ENCODE measurements at regions not wholly inside any gene's neighbourhood (a gene's known extent, or its start where the extent isn't known, plus 50 kb on each side); places are given as distances from the start of the nearest gene placed in this dataset.

DNA sequence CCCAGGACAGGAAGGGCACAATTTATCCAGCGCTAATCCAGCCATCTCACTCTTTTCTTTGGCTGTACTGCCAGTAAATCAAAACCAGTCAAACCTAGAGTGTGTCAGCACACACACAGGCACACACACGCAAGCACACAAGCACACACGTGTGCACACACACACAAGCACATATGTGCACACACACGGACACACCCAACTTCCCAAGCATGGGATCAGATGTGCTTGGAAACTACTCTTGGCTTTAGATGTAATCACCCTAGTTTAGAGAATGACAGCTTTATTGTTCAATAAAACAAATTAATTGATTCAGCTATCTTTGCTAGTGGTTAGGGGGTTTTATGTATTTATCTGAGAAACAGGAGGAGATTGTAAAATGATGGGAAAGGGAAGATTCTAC lies 615.0 kb upstream of the MKI67 start:
- no peak for DNase-seq (ENCODE audit: low read depth, low spot score)

DNA sequence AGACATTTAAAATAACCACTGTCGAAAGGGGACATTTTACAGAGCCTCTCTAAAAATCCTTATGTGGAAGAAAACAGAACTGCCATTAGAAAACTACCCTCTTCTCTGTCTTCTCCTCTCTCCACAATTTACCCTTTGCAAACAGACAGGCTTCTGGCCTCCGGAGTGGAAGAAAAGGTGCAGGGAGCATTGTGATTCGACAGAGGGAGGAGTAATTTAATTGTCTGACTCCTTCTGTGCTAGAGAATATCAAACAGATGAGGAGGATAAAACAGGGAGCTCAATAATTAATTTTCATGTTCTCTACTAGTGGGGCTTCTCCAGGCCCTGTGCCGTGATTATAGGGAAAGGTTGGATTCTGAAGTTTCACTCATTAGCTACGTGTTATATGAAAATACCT lies 615.5 kb upstream of the MKI67 start:
- DNase-seq (ENCODE audit: low read depth, low spot score), result no peak

- DNase-seq (ENCODE audit: low read depth, low spot score), result no peak
These were observed 617.9 kb upstream of the MKI67 start for GRCh38 chr10:128744092-128744491.

DNA sequence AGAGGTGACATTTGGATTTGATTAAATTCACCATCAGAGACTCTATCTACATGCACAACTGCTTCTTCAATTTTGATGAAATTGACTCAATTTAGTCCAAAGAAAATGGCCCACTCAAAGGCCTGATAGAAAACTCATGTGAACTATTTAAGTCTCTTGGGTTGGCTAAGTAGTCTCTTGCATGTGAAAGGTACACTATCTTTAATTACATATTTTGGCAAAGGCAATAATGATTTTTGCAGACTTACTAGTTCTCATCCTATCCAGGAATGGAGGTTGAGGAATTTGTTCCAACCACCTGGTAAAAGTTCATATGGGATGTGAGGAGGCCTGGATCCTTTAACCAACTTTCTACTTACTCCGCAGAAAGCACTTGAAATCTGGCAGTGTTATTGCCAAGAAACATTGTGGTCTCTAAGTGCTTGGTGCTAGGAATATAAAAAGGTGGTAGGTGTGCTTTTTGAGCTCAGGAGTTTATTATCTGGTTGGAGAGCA lies 618.6 kb upstream of the MKI67 start:
- DNase-seq (ENCODE audit: low read depth, low spot score), result no peak

DNA sequence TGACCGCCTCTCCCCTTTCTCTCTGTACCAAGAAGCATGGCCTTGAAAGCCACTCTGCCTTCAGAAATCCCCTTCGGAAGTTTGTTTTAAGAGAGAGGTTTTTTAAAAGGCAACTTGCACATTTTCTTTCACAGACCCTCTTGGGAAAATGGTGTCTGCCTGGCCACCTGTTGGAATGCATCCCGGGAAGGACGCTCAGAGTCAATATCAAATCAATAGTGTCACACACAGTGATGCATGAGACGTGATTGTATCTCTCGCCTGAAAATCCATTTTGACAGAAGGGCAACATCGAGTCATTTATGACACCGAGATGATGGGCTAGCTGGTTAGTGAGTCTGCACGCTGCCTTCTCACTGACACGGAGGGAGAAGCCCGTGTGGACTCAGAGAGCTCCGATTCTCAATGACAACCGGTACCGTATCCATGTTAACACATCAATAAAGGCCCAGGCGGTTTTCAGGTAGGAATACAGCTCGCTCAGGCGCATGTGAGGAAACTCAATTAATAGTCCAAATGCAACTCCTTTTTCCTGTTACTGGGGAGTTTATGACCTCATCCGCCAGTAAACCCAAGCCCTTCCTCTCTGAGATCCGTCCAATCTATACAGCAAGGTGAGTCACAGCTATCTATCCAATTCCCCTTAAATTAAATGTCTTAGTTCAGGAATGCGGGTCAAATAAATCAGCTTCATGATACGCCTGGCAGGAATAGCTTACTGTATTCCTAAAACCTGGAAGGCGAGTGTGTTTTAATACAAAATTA lies 621.5 kb upstream of the MKI67 start:
- DNase-seq (ENCODE audit: low read depth, low spot score), result no peak

DNA sequence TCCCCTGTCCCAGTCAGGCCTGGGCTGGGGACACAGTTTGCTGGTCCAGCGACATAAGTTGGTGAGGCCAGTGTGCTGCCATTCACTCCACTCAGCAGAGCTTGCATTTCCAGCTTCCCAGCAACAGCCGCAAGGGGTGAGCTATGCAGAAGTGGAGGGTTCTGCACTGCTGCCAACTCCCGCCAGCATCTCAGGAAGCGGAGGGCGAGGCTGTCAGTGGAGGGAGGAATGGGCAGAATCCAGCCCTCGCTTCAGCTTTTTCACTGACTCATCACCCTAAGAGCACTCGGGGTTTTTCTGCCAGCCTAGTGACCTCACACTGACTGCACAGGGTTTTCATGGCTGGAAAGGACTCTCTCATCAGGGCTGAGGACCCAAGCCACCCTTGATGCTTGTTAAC lies 625.1 kb upstream of the MKI67 start:
- no peak for DNase-seq (ENCODE audit: low read depth, low spot score)

DNA sequence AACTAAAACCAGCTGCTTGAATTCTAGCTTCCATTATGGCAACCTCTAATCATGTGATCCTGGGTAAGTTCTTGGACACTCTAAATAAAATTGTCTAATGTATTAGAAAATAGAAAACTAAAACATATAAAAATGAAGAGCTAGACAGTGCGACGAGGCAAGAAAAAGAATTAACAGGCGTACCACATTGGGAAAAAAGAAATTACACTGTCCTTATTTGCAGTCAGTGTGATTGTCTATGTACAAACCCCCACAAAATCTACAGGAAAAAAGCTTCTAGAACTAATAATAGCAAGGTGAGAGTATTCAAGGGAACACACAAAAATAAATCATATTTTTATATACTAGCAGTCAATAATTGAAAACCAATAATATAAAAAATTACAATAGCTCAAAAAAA lies 625.6 kb upstream of the MKI67 start:
- no peak for DNase-seq (ENCODE audit: low read depth, low spot score)

DNA sequence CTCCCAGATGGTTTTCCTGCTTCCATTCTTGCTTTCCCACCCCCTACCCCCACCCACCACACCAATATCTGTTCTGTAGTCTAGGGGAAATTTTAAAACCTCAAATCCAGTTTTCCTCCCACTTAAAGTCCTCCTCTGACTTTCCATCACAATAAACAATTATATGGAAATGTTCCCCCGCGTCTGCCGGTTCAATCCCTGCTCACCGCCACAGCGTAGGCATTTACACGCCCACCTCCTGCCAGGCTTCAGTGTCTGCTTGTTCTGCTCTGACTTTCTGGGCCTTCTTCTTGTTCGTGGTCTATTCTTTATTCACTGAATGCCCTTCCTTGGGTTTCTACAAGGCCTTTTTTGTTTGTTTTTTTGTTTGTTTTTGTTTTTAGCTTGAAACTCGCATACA lies 633.0 kb upstream of the MKI67 start:
- no peak for DNase-seq (ENCODE audit: low read depth, low spot score)

- no peak for DNase-seq (ENCODE audit: low read depth, low spot score)
These were observed 637.4 kb upstream of the MKI67 start for GRCh38 chr10:128763588-128763987.

DNA sequence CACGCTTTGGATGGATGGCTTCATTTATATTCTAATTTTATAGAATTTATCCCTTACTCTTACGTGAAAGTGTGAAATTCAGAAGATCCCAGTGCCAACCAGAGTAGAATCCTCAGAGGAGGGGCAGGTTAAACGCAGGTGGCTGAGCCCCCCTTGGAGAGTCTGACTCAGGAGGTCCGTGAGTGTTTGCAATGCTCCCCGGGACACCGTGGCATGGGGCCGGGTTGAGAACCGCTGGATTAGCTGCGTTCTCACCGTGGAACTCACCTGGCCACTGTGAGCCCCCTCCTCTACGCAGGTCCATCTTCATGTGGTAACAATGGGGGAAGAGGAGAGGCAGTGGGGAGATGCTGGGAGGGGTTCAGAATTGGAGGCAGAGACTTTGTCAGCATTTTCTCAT lies 638.0 kb upstream of the MKI67 start:
- no peak for DNase-seq (ENCODE audit: low read depth, low spot score)

- no peak for DNase-seq (ENCODE audit: low read depth, low spot score)
These were observed 640.7 kb upstream of the MKI67 start for GRCh38 chr10:128766915-128767314.

DNA sequence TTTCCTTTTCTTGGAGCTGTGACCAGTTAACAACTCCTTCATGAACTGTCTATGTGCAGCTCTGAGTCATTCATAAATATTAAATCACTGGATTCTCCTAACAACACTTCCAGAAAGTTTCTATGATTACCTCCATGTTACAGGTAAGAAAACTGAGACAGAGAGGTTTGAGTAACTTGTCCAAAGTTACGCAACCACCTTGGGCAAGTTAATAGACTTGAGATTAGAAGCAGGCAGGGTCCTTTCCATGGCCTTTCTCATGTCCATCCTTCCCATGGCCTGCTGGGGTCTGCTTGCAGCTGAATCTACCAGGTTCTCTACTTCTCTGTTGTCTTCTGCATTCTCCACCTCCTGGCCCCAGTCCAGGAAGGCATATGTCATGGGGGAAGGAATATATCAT lies 648.8 kb upstream of the MKI67 start:
- no peak for DNase-seq (ENCODE audit: low read depth, low spot score)

DNA sequence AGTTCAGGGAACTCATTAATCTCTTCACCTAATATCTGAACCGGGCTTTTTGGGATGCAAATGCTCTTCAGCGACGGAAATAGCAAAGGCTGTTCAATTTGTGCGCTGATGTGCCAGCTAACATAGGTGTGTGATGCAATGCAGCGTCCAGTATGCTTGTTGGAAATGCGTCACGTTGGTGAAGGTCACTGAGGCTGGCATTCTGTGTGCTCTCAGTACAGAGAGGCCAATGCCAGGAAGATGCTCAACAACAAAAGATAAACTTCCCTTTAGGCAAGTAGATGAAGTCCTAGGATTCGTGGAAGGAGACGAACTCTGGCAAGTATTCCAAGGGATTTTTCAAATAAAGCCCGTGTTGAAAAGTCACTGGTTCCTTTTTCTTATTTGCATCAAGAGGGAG lies 649.5 kb upstream of the MKI67 start:
- DNase-seq (ENCODE audit: low read depth, low spot score), result no peak

- DNase-seq (ENCODE audit: low read depth, low spot score), result no peak
These were observed 650.5 kb upstream of the MKI67 start for GRCh38 chr10:128776673-128777252.

DNA sequence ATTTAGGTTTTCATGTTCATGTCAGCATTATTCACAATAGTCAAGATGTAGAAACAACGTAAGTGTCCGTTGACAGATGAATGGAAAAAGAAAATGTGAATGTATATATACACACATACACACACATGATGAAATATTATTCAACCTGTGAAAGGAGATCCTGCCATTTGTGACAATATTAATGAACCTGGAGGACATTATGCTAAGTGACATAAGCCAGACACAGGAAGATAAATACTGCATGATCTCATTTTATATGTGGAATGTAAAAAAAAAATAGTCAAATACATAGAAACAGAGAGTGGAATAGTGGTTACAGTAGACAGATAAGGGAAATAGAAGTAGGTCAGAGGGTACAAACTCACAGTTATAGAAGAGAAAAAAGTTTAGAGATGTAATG lies 651.1 kb upstream of the MKI67 start:
- DNase-seq (ENCODE audit: low read depth, low spot score), result no peak

- DNase-seq (ENCODE audit: low read depth, low spot score), result no peak
These were observed 653.2 kb upstream of the MKI67 start for GRCh38 chr10:128779416-128779815.

DNA sequence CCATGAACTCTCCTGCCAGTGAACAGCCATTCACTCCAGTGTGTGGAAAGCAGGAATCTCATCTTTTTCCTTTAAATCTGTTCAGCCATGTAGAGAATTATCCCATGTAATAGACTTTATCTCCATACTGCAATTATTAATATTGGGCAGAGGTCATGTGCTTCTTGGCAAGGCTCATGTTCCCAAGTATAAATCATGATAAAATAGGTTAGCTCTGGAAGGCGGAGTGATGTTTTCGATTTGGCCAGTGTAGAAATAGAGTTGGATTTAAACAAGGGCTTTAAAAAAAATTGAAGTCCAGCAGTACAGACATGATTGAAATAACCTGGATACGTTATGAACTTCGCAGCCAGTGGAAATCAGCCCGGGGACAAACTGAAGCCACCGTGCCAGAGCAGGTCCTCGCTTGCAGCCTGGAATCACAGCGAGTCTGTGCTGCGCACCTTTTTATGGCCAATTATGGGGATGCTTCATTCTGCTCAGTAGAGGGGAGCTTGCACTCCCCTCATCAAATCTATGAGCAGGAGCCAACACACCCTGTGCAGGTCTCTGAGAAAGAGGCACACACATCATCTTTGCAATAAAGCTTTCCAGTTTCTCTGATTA lies 654.0 kb upstream of the MKI67 start:
- DNase-seq (ENCODE audit: low read depth, low spot score), result no peak

GRCh38 chr10:128781637-128782036 lies 655.4 kb upstream of the MKI67 start:
- no peak for DNase-seq (ENCODE audit: low read depth, low spot score)

DNA sequence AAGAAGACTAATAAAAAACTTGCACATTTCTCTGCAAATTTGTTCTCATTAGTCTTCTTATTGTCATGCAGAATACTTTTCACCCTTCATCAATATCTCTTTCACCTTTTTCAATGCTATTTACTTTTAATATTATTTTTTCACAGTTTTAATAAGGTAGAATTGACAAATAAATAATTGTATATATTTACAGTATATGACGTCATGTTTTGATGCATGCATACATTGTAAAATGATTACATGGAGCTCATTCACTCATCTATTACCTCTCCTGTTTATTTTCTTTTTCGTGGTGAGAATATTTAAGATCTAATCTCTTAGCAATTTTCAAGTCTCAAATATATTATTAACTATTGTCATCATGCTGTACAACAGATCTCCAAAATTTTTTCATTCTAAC lies 658.2 kb upstream of the MKI67 start:
- no peak for DNase-seq (ENCODE audit: low read depth, low spot score)

GRCh38 chr10:128792426-128793140 lies 666.4 kb upstream of the MKI67 start:
- no peak for DNase-seq (ENCODE audit: low read depth, low spot score)

DNA sequence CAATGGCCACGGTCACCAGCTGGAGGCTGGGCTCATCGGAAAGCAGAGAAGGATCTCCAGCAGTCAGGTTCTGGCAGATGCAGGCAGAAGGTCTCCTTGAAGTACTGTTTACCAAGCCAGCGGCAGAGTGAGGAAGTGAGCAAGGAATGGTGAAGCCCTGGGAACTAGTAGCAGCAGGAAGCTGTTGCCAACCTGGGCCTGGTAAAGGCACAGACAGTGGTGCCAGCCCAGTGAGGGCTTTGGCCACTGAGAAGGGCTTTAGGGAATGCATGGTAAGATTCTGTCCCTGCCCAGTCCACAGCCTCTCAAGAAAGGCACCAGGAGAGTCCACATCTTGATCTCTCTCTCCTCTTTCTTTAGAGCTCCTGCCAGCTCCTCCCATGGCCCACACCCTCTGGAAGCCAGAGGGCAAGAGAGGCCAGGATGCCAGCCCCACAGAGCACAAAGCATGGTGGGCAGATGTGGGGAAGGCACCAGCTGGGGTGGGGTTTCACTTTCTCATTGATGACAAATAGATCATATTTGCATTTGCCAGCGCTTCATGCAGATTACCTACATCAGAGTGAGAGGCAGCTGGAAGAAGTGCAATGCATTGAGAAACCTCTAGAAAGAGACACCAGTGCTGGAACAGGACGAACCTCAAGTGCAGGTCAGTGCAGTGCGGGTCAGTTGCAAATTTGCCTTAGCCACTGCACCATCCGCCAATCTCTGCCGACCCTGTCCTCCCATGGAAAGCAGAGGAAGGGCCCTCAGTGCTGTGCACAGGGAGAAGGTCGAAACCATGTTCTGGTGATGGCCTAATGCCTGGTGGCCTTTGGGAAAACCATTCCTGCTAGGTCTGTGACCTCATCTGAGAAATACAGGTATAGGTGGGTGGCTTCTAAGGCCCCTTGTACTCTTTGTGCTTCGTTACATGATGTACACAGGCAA lies 667.8 kb upstream of the MKI67 start:
- no peak for DNase-seq (ENCODE audit: low read depth, low spot score)

All from ELF-1 (cell line).